Activated T-helper 2 cell treated with anti-CD3 and anti-CD28 coated beads, Interferon-gamma antibody, Interleukin-2, Interleukin-4, amounts not matched to agents 10 μg/mL and 5 μg/mL and 100 μg/mL, durations not matched to agents 14 hours and 24 hours and 36 hours (primary cell): ENCODE measurements at regions not wholly inside any gene's neighbourhood (a gene's known extent, or its start where the extent isn't known, plus 50 kb on each side); places are given as distances from the start of the nearest gene placed in this dataset.

ENCODE experiments used
- DNase-seq: peaks from one replicate; pipeline ENCODE4 v3.0.0; 2021; ENCODE audit warnings: low spot score
- H3K27ac Mint-ChIP-seq: one replicate; pipeline ENCODE4 v1.8.0; 2021; ENCODE audit warnings: mixed read lengths
- H3K27me3 Mint-ChIP-seq: one replicate; pipeline ENCODE4 v1.8.0; 2021; ENCODE audit warnings: low read depth, mixed read lengths
- H3K36me3 Mint-ChIP-seq: one replicate; pipeline ENCODE4 v1.8.0; 2021; ENCODE audit warnings: low read depth, mixed read lengths
- H3K4me1 Mint-ChIP-seq: one replicate; pipeline ENCODE4 v1.8.0; 2021; ENCODE audit warnings: low read depth, mixed read lengths
- H3K4me3 Mint-ChIP-seq: one replicate; pipeline ENCODE4 v1.8.0; 2021; ENCODE audit warnings: low read depth, mild to moderate bottlenecking, moderate library complexity, mixed read lengths
- H3K9me3 Mint-ChIP-seq: one replicate; pipeline ENCODE4 v1.8.0; 2021; ENCODE audit warnings: mixed read lengths
- intact Hi-C: fragments of 100-400 bp; cut with micrococcal nuclease; formaldehyde crosslinking; loops from one replicate; pipeline ENCODE4 v1.15.1; 2023

DNA sequence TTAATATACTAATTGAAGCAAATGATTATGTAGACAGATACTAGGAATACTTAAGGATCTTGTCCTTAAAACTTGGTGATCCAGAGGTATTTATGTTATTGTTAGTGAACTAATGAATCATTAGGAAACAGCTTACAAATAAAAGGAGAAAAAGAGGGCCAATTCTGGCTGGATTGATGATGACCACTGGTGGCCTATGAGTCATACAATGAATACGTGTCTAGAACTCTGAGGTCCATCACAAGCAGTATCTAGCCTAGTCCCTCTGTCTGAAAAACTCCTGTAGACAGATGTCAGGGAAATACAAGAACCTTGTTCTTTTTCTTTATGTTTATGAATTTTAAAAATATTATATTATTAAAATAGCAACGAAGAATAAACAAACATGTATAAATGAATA, 51.7 kb upstream of the RTL1 start:
- DNase-seq = no peak
- no peaks in the 10 kb centered on the region for H3K4me1 Mint-ChIP-seq
- H3K4me3 Mint-ChIP-seq = no peak overlapping the region
- no peak overlapping the region for H3K27ac Mint-ChIP-seq
- intact Hi-C loops = no loop called here
- no peaks in the 10 kb centered on the region for H3K9me3 Mint-ChIP-seq
- no peaks in the 10 kb centered on the region for H3K36me3 Mint-ChIP-seq
- peaks cover 3% of the 10 kb centered on the region for H3K27me3 Mint-ChIP-seq

DNA sequence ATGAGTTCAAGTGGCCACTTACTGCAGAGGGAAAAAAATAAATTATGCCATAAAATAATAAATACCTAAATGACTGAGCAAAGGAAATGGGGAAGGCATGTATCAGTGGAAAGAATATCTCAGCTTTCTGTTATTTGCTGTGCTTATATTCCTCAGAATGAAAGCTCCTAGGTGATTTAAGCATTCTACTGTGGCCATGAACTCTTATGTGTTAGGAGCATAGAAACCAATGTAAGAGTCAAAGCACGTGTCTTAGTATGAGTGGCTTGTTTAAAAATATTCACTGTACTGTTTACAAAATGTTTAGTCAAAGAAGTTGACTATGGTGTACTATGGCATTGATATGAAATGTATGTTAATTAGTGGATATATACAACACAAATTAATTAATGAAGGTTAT, 59.0 kb upstream of the RTL1 start:
- H3K4me1 Mint-ChIP-seq = no peaks in the 10 kb centered on the region
- H3K4me3 Mint-ChIP-seq = no peak overlapping the region
- no peaks in the 10 kb centered on the region for H3K9me3 Mint-ChIP-seq
- H3K27me3 Mint-ChIP-seq = peaks cover 3% of the 10 kb centered on the region
- no peak for DNase-seq
- no peaks in the 10 kb centered on the region for H3K36me3 Mint-ChIP-seq
- intact Hi-C loops = no loop called here
- H3K27ac Mint-ChIP-seq = no peak overlapping the region

DNA sequence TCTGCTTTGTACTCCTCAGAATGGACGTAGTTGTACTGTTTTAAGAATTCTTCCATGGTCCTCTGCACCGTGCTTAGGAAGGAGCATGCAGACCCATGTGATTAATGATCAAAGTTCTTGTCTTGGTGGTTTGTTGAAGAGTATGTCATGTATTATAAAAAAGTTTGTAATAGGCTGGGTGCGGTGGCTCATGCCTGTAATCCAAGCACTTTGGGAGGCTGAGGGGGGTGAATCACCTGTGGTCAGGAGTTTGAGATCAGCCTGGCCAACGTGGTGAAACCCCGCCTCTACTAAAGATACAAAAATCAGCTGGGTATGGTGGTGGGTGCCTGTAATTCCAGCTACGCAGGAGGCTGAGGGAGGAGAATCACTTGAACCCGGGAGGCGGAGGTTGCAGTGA, 61.8 kb upstream of the RTL1 start:
- no peak for DNase-seq
- H3K27me3 Mint-ChIP-seq = no peaks in the 10 kb centered on the region
- no peak overlapping the region for H3K27ac Mint-ChIP-seq
- H3K9me3 Mint-ChIP-seq = no peaks in the 10 kb centered on the region
- intact Hi-C loops = no loop called here
- no peak overlapping the region for H3K4me3 Mint-ChIP-seq
- no peaks in the 10 kb centered on the region for H3K4me1 Mint-ChIP-seq
- no peaks in the 10 kb centered on the region for H3K36me3 Mint-ChIP-seq

DNA sequence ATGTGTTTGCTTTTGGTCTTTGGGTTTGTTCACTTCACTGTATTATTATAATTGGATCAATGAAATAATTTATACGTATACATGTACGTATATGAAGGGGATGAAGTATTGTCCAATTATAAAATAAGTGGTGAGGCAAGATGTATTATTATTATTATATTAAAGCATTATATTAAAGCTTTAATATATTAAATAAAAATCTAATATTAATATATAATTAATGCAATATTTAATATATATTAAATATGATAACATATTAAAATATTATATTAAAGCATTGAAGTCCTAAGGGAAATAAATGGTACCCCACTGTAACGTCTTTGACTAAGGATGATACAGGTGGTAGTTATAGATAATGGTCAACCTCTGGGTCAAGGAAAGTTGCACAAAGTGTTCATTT, 63.7 kb upstream of the RTL1 start:
- Mint-ChIP-seq H3K27me3 (no peaks in the 10 kb centered on the region), H3K4me1 (no peaks in the 10 kb centered on the region), H3K36me3 (no peaks in the 10 kb centered on the region), H3K9me3 (no peaks in the 10 kb centered on the region), H3K4me3 (no peak overlapping the region), H3K27ac (no peak overlapping the region)
- no peak for DNase-seq
- intact Hi-C loops = no loop called here

DNA sequence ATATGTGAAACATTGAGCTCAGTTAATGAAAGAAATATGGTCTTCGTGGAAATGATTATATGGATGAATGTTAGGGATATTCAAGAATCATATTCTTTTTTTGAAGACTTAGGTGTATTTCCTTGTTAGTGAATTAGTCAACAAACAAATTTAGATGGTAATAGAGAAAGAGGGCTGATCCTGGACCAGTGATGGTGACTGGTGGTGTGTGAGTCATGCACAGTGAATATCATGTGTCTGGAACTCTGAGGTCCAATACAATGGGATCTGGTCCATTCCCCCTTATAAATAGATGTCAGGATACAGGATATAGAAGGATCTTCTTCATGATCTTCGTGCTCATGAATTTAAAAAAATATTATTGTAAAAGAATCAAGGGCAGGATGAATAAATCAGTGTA, 64.4 kb upstream of the RTL1 start:
- intact Hi-C loops = no loop called here
- Mint-ChIP-seq H3K4me3 (no peak overlapping the region), H3K36me3 (no peaks in the 10 kb centered on the region), H3K4me1 (no peaks in the 10 kb centered on the region), H3K9me3 (no peaks in the 10 kb centered on the region), H3K27ac (no peak overlapping the region), H3K27me3 (no peaks in the 10 kb centered on the region)
- DNase-seq = no peak

DNA sequence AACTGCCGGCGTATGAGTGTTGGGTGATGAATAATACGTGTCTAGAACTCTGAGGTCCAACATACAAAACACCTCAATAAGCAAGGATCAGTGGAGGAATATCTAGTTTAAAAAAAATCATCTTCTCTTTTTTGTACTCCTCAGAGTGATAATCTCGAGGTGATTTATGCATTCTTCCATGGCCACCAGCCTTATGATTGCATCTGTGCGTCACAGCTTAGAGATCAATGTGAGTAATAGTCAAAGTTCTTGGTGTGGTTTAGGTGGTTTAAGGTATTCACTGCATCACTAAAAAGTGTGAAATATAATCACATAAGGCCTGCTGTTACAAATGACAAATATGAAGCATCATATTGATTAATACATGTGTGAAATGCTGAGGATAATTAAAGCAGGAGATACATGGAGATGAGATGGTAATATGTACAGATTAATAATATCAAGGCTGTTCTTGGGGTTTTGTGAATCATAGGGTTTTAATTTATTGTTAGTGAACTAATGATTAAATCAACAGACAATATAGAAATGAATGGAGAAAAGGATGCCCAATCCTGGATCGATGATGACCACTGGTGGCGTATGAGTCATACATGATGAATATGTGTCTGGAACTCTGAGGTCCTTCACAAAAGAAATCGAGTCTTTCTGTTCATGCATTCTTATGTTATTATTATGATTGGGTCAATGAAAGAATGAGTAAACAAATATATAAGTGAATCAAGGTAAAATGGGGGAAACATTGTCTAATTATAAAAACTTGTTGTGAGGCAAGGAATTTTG, 68.8 kb upstream of the RTL1 start:
- intact Hi-C loops = no loop called here
- Mint-ChIP-seq H3K9me3 (no peaks in the 10 kb centered on the region), H3K4me1 (no peaks in the 10 kb centered on the region), H3K27ac (no peak overlapping the region), H3K4me3 (no peak overlapping the region), H3K27me3 (no peaks in the 10 kb centered on the region), H3K36me3 (no peaks in the 10 kb centered on the region)
- DNase-seq = no peak

DNA sequence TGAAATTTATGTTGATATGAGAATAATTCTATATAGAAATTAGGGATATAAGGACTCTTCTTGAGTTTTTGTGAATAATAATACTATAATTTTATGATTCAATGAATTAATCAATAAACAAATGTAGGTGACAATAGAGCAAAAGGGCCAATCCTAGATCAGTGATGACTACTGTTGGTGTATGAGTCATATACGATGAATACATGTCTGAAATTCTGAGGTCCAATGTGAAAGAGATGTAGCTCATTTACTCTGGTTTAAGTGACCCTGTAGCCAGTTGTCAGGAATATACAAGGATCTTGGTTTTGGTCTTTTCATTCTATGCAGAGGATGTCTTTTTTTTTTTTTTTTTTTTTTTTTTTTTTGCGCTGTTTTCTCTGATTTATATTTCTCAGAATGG, 72.1 kb upstream of the RTL1 start:
- no peaks in the 10 kb centered on the region for H3K9me3 Mint-ChIP-seq
- DNase-seq = no peak
- no peak overlapping the region for H3K4me3 Mint-ChIP-seq
- intact Hi-C loops = no loop called here
- no peaks in the 10 kb centered on the region for H3K36me3 Mint-ChIP-seq
- no peak overlapping the region for H3K27ac Mint-ChIP-seq
- no peaks in the 10 kb centered on the region for H3K4me1 Mint-ChIP-seq
- H3K27me3 Mint-ChIP-seq = peaks cover 2% of the 10 kb centered on the region

DNA sequence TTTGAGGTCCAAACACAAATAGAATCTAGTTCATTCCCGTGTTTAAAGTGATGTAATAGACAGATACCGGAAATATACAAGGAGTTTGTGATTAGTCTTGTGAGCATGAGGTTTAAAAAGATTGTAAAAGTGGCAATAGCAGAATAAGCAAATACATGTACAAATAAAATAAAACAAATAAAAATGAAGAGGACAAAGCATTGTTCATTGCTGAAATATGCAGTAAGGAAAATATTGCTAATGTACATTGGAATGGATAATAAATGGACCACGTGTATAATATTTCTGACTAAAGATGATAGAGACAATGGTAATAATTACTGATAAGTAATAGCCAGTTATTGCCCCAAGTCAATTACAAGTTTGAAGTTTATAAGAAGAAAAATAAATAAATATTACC, 75.6 kb upstream of the RTL1 start:
- Mint-ChIP-seq H3K36me3 (no peaks in the 10 kb centered on the region), H3K4me1 (no peaks in the 10 kb centered on the region), H3K9me3 (no peaks in the 10 kb centered on the region), H3K27me3 (peaks cover 2% of the 10 kb centered on the region), H3K4me3 (no peak overlapping the region), H3K27ac (no peak overlapping the region)
- DNase-seq = no peak
- intact Hi-C loops = no loop called here

DNA sequence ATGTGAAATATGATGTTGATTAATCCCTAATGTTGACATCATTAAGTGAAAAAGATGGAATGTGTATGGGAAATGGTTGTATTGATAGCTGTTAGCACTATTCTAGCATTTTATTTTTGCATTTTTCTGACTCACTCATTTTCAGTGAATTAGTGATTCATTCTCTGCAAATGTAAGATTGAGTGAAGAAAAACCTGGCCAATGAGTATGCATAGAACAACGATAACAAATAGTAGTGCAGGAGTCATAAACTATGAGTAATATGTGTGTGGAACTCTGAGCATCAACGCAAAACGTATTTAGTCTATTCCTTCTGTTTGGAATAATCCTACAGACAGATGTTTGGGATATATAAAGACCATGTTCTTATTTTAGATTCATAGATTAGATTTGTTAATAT, 76.3 kb upstream of the RTL1 start:
- no peak overlapping the region for H3K27ac Mint-ChIP-seq
- DNase-seq = no peak
- intact Hi-C loops = no loop called here
- no peaks in the 10 kb centered on the region for H3K9me3 Mint-ChIP-seq
- H3K36me3 Mint-ChIP-seq = no peaks in the 10 kb centered on the region
- H3K4me1 Mint-ChIP-seq = no peaks in the 10 kb centered on the region
- H3K4me3 Mint-ChIP-seq = no peak overlapping the region
- peaks cover 2% of the 10 kb centered on the region for H3K27me3 Mint-ChIP-seq

DNA sequence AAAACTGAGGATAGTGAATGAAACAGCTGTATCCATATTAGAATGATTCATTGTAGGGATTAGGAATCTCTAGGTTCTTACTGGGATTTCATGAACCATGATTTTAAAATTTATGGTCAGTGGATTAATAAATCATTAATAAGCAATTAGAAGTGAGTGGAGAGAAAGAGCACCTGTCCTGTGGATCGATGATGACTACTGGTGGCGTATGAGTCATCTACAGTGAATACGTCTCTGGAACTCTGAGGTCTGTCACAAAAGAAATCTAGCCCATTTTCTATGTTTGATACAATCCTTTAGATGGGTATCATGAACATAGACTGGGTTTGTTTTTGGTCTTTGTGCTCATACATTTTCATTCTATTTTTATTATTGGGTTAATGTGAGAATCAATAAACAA, 77.3 kb upstream of the RTL1 start:
- DNase-seq = no peak
- H3K4me1 Mint-ChIP-seq = no peaks in the 10 kb centered on the region
- peaks cover 2% of the 10 kb centered on the region for H3K27me3 Mint-ChIP-seq
- H3K9me3 Mint-ChIP-seq = no peaks in the 10 kb centered on the region
- no peak overlapping the region for H3K4me3 Mint-ChIP-seq
- H3K27ac Mint-ChIP-seq = no peak overlapping the region
- H3K36me3 Mint-ChIP-seq = no peaks in the 10 kb centered on the region
- intact Hi-C loops = no loop called here

DNA sequence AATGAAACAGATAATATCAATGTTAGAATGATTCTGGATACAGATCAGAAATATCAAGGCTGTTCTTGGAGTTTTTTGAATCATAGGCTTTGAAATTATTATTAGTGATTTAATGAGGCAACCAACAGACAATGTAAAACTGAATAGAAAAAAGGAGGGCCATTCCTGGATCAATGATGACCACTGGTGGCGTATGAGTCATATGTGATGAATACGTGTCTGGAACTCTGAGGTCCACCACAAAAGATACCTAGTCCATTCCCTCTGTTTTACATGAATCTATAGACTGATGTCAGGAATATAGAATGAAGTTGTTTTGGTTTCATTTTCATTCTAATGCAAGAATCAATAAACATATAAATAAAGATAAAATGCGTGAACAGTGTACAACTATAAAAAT, 78.3 kb upstream of the RTL1 start:
- Mint-ChIP-seq H3K36me3 (no peaks in the 10 kb centered on the region), H3K27ac (no peak overlapping the region), H3K27me3 (peaks cover 2% of the 10 kb centered on the region), H3K4me1 (no peaks in the 10 kb centered on the region), H3K9me3 (no peaks in the 10 kb centered on the region), H3K4me3 (no peak overlapping the region)
- intact Hi-C loops = no loop called here
- DNase-seq = no peak

DNA sequence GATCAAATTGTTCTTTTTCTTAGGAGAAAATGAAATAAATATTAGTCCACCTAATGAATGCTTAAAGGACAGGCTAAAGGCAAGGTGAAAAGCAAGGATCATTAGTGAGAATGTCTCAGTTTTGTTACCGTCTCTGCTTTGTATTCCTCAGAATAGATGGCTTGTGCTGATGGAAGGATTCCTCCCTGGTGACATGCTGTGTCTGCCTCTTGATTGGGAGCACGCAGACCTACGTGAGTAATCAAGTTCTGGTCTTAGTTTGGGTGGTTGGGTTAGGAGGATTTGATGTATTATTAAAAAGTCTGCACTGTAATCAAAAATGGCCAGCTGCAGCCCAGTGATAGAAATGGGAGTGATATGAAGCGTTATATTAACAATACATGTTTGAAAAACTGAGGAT, 78.8 kb upstream of the RTL1 start:
- no peaks in the 10 kb centered on the region for H3K9me3 Mint-ChIP-seq
- H3K4me1 Mint-ChIP-seq = no peaks in the 10 kb centered on the region
- no peak for DNase-seq
- H3K4me3 Mint-ChIP-seq = no peak overlapping the region
- no peak overlapping the region for H3K27ac Mint-ChIP-seq
- intact Hi-C loops = no loop called here
- peaks cover 2% of the 10 kb centered on the region for H3K27me3 Mint-ChIP-seq
- H3K36me3 Mint-ChIP-seq = no peaks in the 10 kb centered on the region

DNA sequence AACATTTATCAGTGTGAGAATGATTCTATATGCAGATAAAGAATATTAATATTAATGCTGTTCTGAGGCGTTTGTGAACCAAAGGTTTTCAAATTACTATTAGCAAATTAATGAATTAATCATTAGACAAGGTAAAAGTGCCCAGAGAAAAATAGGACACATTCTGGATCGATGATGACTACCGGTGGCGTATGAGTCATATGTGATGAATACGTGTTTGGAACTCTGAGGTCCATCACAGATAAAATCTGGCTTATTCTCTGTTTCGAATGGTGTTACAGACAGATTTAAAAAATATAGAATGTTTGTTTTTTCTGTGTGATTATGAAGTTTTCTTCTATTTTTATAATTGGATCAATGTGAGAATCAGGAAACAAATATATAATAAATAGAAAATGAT, 79.2 kb upstream of the RTL1 start:
- H3K4me3 Mint-ChIP-seq = no peak overlapping the region
- intact Hi-C loops = no loop called here
- H3K27me3 Mint-ChIP-seq = peaks cover 2% of the 10 kb centered on the region

DNA sequence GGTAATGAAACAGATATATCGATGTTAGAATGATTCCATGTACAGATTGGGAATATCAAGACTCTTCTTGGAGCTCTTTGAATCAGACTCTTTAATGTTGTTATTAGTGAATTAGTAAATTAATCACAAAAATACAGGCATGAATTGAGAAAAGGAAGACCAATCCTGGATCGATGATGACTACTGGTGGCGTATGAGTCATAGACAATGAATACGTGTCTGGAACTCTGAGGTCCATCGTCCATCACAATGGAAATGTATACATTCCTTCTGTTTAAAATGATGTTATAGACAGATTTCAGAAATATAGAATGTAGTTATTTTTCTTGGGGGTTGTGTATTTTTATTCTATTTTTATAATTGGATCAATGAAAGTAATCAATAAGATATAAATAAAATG, 80.2 kb upstream of the RTL1 start:
- H3K9me3 Mint-ChIP-seq = no peaks in the 10 kb centered on the region
- no peak for DNase-seq
- no peaks in the 10 kb centered on the region for H3K4me1 Mint-ChIP-seq
- H3K36me3 Mint-ChIP-seq = no peaks in the 10 kb centered on the region
- H3K27me3 Mint-ChIP-seq = peaks cover under 1% of the 10 kb centered on the region
- no peak overlapping the region for H3K4me3 Mint-ChIP-seq
- no peak overlapping the region for H3K27ac Mint-ChIP-seq
- intact Hi-C loops = no loop called here

More for the DNA sequence above, 79.2 kb upstream of the RTL1 start:
- H3K27ac Mint-ChIP-seq = no peak overlapping the region
- no peak for DNase-seq
- no peaks in the 10 kb centered on the region for H3K36me3 Mint-ChIP-seq
- no peaks in the 10 kb centered on the region for H3K4me1 Mint-ChIP-seq
- H3K9me3 Mint-ChIP-seq = no peaks in the 10 kb centered on the region
